DND-41 (cell line): ENCODE measurements at regions not wholly inside any gene's neighbourhood (a gene's known extent, or its start where the extent isn't known, plus 50 kb on each side); places are given as distances from the start of the nearest gene placed in this dataset.

Experiments
- EZH2 ChIP-seq: IDR thresholded peaks from 3 replicates; pipeline ENCODE4 v1.6.1; 2012; ENCODE audit warnings: borderline replicate concordance, low read depth, mild to moderate bottlenecking, moderate library complexity, low read length, inconsistent platforms; ENCODE audit not compliant: severe bottlenecking
- TF ChIP-seq, protein P1 (sequence below): IDR thresholded peaks from 2 replicates; pipeline ENCODE4 v1.5.1; 2012; ENCODE audit warnings: borderline replicate concordance, low read length, moderate library complexity, mild to moderate bottlenecking; ENCODE audit not compliant: poor library complexity, severe bottlenecking; ENCODE audit errors: extremely low read depth

DNA sequence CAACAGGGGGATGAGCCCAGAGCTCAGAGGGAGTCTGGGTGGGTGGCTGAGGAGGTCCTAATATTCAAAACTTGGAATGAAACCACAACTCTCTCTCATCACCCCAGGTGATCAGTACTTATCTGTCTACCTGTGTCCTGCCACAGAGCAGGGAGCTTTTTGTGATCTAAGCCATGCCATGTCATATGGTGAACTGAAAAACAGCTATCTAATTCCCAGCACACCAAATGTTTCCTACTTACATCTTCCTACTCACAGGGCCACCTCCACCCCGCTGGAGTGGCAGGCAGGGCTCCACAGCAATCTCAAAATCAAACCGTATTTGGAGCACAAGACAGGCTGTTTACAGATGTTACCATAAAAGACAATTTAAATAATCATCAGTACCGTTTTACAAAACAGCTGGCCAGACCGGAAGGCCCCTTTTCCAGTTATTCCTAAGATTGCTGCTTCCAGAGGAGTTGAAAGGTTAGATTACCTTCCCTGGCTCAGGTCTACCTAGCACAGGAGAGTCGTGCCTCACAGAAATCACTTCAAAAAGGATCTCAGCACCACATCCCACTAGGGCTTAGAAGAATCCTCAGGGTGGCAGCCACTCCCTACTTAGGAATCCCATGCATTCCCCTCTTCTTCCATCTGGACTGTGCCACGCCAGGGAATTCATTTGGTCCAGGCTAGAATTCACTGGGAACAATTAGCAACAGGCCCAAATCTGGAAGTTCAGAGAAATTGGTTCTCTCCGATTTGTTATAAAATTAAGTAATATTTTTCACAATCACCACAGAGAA is 226.6 kb upstream of the IL12A start:
- TF ChIP-seq, protein P1, sequence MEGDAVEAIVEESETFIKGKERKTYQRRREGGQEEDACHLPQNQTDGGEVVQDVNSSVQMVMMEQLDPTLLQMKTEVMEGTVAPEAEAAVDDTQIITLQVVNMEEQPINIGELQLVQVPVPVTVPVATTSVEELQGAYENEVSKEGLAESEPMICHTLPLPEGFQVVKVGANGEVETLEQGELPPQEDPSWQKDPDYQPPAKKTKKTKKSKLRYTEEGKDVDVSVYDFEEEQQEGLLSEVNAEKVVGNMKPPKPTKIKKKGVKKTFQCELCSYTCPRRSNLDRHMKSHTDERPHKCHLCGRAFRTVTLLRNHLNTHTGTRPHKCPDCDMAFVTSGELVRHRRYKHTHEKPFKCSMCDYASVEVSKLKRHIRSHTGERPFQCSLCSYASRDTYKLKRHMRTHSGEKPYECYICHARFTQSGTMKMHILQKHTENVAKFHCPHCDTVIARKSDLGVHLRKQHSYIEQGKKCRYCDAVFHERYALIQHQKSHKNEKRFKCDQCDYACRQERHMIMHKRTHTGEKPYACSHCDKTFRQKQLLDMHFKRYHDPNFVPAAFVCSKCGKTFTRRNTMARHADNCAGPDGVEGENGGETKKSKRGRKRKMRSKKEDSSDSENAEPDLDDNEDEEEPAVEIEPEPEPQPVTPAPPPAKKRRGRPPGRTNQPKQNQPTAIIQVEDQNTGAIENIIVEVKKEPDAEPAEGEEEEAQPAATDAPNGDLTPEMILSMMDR: no peak
- TF ChIP-seq EZH2: no peak
